ENCODE measurements at regions not wholly inside any gene's neighbourhood (a gene's known extent, or its start where the extent isn't known, plus 50 kb on each side); places are given as distances from the start of the nearest gene placed in this dataset.

GRCh38 chr21:28740125-28740524, 252.6 kb downstream of the LTN1 start:
- Histone ChIP-seq H3K4me3 (ENCODE audit: control extremely low read depth in 1 of 5, extremely low read depth in 1 of 5, insufficient read depth in 1 of 5, low read depth in 2 of 5, low read length in 4 of 5) (no peak overlapping the region), H3K9me3 (ENCODE audit: control extremely low read depth in 1 of 3, control insufficient read depth in 2 of 3, insufficient read depth in 1 of 3, low read length in 2 of 3) (no peaks in the 10 kb centered on the region), H3K27me3 (replicated peaks in 1 of 4; ENCODE audit: control extremely low read depth in 1 of 4, control insufficient read depth in 3 of 4, insufficient read depth in 4 of 4, low read length in 3 of 4) (no peaks in the 10 kb centered on the region), H2AFZ (ENCODE audit: insufficient read depth, low read depth, low read length, poor library complexity, severe bottlenecking) (no peak overlapping the region), H3K36me3 (replicated peaks in 1 of 2; ENCODE audit: control extremely low read depth in 1 of 2, control insufficient read depth in 1 of 2, extremely low read depth in 1 of 2, insufficient read depth in 2 of 2, low read length in 1 of 2) (no peaks in the 10 kb centered on the region), H3K4me1 (ENCODE audit: control insufficient read depth in 2 of 2, insufficient read depth in 2 of 2, low read length in 2 of 2) (peaks cover 0 to under 1% of the 10 kb centered on the region in 2 donors), H4K20me1 (ENCODE audit: control insufficient read depth, insufficient read depth, low read length, poor library complexity, severe bottlenecking) (no peaks in the 10 kb centered on the region), H3K9ac (ENCODE audit: low read length) (no peak overlapping the region), H3K4me2 (replicated peaks; ENCODE audit: low read depth, low read length, poor library complexity, severe bottlenecking) (no peak overlapping the region), H3K27ac (ENCODE audit: low read length in 2 of 2) (no peak overlapping the region), H3K79me2 (ENCODE audit: control insufficient read depth, insufficient read depth, low read length) (no peaks in the 10 kb centered on the region)
- no peaks in the 10 kb centered on the region for H3K9me3 Mint-ChIP-seq (ENCODE audit: insufficient read depth)
- no peaks in the 10 kb centered on the region for H3K4me1 Mint-ChIP-seq
- POLR2A ChIA-PET, result no interaction called here
- no peaks in the 10 kb centered on the region for H3K27me3 Mint-ChIP-seq
- DNase-seq (no peak), ATAC-seq (ENCODE audit: low read depth) (no peak)
- WGBS (ENCODE audit: insufficient coverage), result no CpG with 5 or more reads among the region's 2 CpGs
- CTCF ChIA-PET, result interaction anchor here (1.3 to 2.2 kb wide), 2 partner anchors 10 to 223 kb away, joined by 3 to 6 read pairs; no protein-coding TSS in a partner anchor
- intact Hi-C loops (cut with micrococcal nuclease), result no loop called here
- no peak overlapping the region for H3K4me3 Mint-ChIP-seq
- no peak overlapping the region for H3K27ac Mint-ChIP-seq
- TF ChIP-seq CTCF (IDR thresholded peaks at IDR 0.05) (no peak), EZH2 (IDR thresholded peaks at IDR 0.05; ENCODE audit: borderline replicate concordance, insufficient read depth, low read depth, low read length, poor library complexity, severe bottlenecking) (no peak)

- no peaks in the 10 kb centered on the region for H3K9me3 Mint-ChIP-seq (ENCODE audit: insufficient read depth)
- Histone ChIP-seq H3K36me3 (replicated peaks in 1 of 2; ENCODE audit: control extremely low read depth in 1 of 2, control insufficient read depth in 1 of 2, extremely low read depth in 1 of 2, insufficient read depth in 2 of 2, low read length in 1 of 2) (no peaks in the 10 kb centered on the region), H3K4me2 (replicated peaks; ENCODE audit: low read depth, low read length, poor library complexity, severe bottlenecking) (no peak overlapping the region), H4K20me1 (ENCODE audit: control insufficient read depth, insufficient read depth, low read length, poor library complexity, severe bottlenecking) (no peaks in the 10 kb centered on the region), H3K4me3 (ENCODE audit: control extremely low read depth in 1 of 5, extremely low read depth in 1 of 5, insufficient read depth in 1 of 5, low read depth in 2 of 5, low read length in 4 of 5) (no peak overlapping the region), H3K79me2 (ENCODE audit: control insufficient read depth, insufficient read depth, low read length) (no peaks in the 10 kb centered on the region), H3K9me3 (ENCODE audit: control extremely low read depth in 1 of 3, control insufficient read depth in 2 of 3, insufficient read depth in 1 of 3, low read length in 2 of 3) (no peaks in the 10 kb centered on the region), H3K27ac (ENCODE audit: low read length in 2 of 2) (no peak overlapping the region), H2AFZ (ENCODE audit: insufficient read depth, low read depth, low read length, poor library complexity, severe bottlenecking) (no peak overlapping the region), H3K9ac (ENCODE audit: low read length) (no peak overlapping the region), H3K27me3 (replicated peaks in 1 of 4; ENCODE audit: control extremely low read depth in 1 of 4, control insufficient read depth in 3 of 4, insufficient read depth in 4 of 4, low read length in 3 of 4) (no peaks in the 10 kb centered on the region), H3K4me1 (ENCODE audit: control insufficient read depth in 2 of 2, insufficient read depth in 2 of 2, low read length in 2 of 2) (no peaks in the 10 kb centered on the region)
- H3K4me3 Mint-ChIP-seq, result no peak overlapping the region
- no peak overlapping the region for H3K27ac Mint-ChIP-seq
- POLR2A ChIA-PET, result no interaction called here
- CTCF ChIA-PET, result interaction anchor here (2.1 kb wide), 1 partner anchor 220 kb away, joined by 5 read pairs; no protein-coding TSS in a partner anchor
- no peaks in the 10 kb centered on the region for H3K27me3 Mint-ChIP-seq
- TF ChIP-seq EZH2 (IDR thresholded peaks at IDR 0.05; ENCODE audit: borderline replicate concordance, insufficient read depth, low read depth, low read length, poor library complexity, severe bottlenecking) (no peak), CTCF (IDR thresholded peaks at IDR 0.05) (no peak)
- H3K4me1 Mint-ChIP-seq, result no peaks in the 10 kb centered on the region
- intact Hi-C loops (cut with micrococcal nuclease), result no loop called here
- 49% methylated on average over 5 of the region's 7 CpGs for WGBS (ENCODE audit: insufficient coverage)
- DNase-seq, result no peak
- no peak for ATAC-seq (ENCODE audit: low read depth)
Measured at GRCh38 chr21:28738882-28739281, 253.8 kb downstream of the LTN1 start.
